ENCODE measurements at regions not wholly inside any gene's neighbourhood (a gene's known extent, or its start where the extent isn't known, plus 50 kb on each side); places are given as distances from the start of the nearest gene placed in this dataset.

GRCh38 chr2:76320716-76321115 is 610.0 kb upstream of the GCFC2 start:
- no peak for DNase-seq
- no peaks in the 10 kb centered on the region for H3K27me3 ChIP-seq (ENCODE audit: insufficient read depth, low read depth, severe bottlenecking)
- no peak overlapping the region for H3K4me3 ChIP-seq (ENCODE audit: low read depth, low read length)
- no peak overlapping the region for H3K27ac ChIP-seq
- no peaks in the 10 kb centered on the region for H3K36me3 ChIP-seq
- no peaks in the 10 kb centered on the region for H3K9me3 ChIP-seq (ENCODE audit: severe bottlenecking)
- TF ChIP-seq CTCF (IDR thresholded peaks at IDR 0.05; ENCODE audit: low read depth, low read length) = no peak

- no peaks in the 10 kb centered on the region for H3K9me3 ChIP-seq (ENCODE audit: severe bottlenecking)
- H3K4me3 ChIP-seq (ENCODE audit: low read depth, low read length) = no peak overlapping the region
- DNase-seq = no peak
- H3K27me3 ChIP-seq (ENCODE audit: insufficient read depth, low read depth, severe bottlenecking) = no peaks in the 10 kb centered on the region
- H3K36me3 ChIP-seq = no peaks in the 10 kb centered on the region
- TF ChIP-seq CTCF (IDR thresholded peaks at IDR 0.05; ENCODE audit: low read depth, low read length) = no peak
- H3K27ac ChIP-seq = no peak overlapping the region
Observed at GRCh38 chr2:76318848-76319360, 608.2 kb upstream of the GCFC2 start.

DNA sequence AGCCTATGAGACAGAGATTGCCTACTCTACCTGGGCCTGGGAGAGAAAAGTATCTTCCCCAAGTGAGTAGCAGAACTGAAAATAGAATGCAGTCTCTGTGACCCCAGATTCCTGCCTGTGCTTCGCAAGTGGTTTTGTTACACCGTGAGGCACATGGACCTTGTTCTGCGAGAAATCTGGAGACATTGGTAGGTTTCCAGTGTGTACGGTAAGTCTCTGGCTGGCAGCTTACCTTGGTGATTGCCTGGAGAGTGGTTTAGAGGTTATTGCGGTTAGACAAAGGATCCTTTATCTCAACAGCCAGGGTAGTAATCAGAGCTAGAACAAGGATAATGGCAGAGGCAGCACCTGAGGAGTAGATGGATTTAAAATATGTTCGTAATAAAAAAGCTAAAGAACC is 606.0 kb upstream of the GCFC2 start:
- no peak overlapping the region for H3K4me3 ChIP-seq (ENCODE audit: low read depth, low read length)
- no peak for TF ChIP-seq CTCF (IDR thresholded peaks at IDR 0.05; ENCODE audit: low read depth, low read length)
- no peaks in the 10 kb centered on the region for H3K27me3 ChIP-seq (ENCODE audit: insufficient read depth, low read depth, severe bottlenecking)
- H3K27ac ChIP-seq = no peak overlapping the region
- DNase-seq = no peak
- H3K9me3 ChIP-seq (ENCODE audit: severe bottlenecking) = no peaks in the 10 kb centered on the region
- no peaks in the 10 kb centered on the region for H3K36me3 ChIP-seq

- Histone ChIP-seq H3K27ac (no peak overlapping the region), H3K27me3 (ENCODE audit: insufficient read depth, low read depth, severe bottlenecking) (no peaks in the 10 kb centered on the region), H3K4me3 (ENCODE audit: low read depth, low read length) (no peak overlapping the region), H3K9me3 (ENCODE audit: severe bottlenecking) (no peaks in the 10 kb centered on the region), H3K36me3 (no peaks in the 10 kb centered on the region)
- no peak for DNase-seq
- TF ChIP-seq CTCF (IDR thresholded peaks at IDR 0.05; ENCODE audit: low read depth, low read length) = no peak
Observed at GRCh38 chr2:76314271-76315020, 603.7 kb upstream of the GCFC2 start.

DNA sequence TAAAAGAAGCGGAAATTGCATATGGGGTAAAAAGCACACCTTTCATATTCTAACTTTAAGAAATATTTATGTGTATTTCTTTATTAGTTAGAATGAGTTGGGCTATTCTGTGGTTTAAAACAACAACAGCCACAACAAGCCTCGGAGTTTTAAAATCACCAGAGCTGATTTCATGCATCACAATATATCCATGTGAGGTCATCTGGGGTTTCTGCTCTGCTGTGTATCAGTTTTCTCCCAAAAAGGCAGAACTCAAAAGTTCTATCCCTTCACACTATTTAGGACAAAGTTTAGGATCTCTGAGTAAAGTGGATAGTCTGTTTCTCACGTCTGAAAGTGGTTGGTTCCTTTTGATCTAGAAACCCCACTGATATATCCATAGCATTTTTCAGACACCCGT is 601.5 kb upstream of the GCFC2 start:
- no peaks in the 10 kb centered on the region for H3K36me3 ChIP-seq
- no peak for TF ChIP-seq CTCF (IDR thresholded peaks at IDR 0.05; ENCODE audit: low read depth, low read length)
- no peak overlapping the region for H3K27ac ChIP-seq
- no peak for DNase-seq
- no peak overlapping the region for H3K4me3 ChIP-seq (ENCODE audit: low read depth, low read length)
- H3K27me3 ChIP-seq (ENCODE audit: insufficient read depth, low read depth, severe bottlenecking) = no peaks in the 10 kb centered on the region
- H3K9me3 ChIP-seq (ENCODE audit: severe bottlenecking) = no peaks in the 10 kb centered on the region

- Histone ChIP-seq H3K27me3 (ENCODE audit: insufficient read depth, low read depth, severe bottlenecking) (no peaks in the 10 kb centered on the region), H3K27ac (no peak overlapping the region), H3K9me3 (ENCODE audit: severe bottlenecking) (no peaks in the 10 kb centered on the region), H3K4me3 (ENCODE audit: low read depth, low read length) (no peak overlapping the region), H3K36me3 (no peaks in the 10 kb centered on the region)
- TF ChIP-seq CTCF (IDR thresholded peaks at IDR 0.05; ENCODE audit: low read depth, low read length) = no peak
- DNase-seq = no peak
Observed at GRCh38 chr2:76311728-76312127, 601.0 kb upstream of the GCFC2 start.
